Activated CD4-positive, alpha-beta T cell treated with anti-CD3 and anti-CD28 coated beads, Interleukin-2, amount 10 ng/mL, durations not matched to agents 24 days and 14 days (primary cell): ENCODE measurements at regions not wholly inside any gene's neighbourhood (a gene's known extent, or its start where the extent isn't known, plus 50 kb on each side); places are given as distances from the start of the nearest gene placed in this dataset.

Experiments used
- DNase-seq: peaks from one replicate; pipeline ENCODE4 v3.0.0; 2022
- H3K27ac Mint-ChIP-seq: one replicate; pipeline ENCODE4 v1.8.0; 2022; ENCODE audit warnings: mild to moderate bottlenecking, mixed read lengths
- H3K27me3 Mint-ChIP-seq: one replicate; pipeline ENCODE4 v1.8.0; 2022; ENCODE audit warnings: mixed read lengths
- H3K36me3 Mint-ChIP-seq: one replicate; pipeline ENCODE4 v1.8.0; 2022; ENCODE audit warnings: low read depth, mild to moderate bottlenecking, mixed read lengths
- H3K4me1 Mint-ChIP-seq: one replicate; pipeline ENCODE4 v1.8.0; 2021; ENCODE audit warnings: mixed read lengths
- H3K4me3 Mint-ChIP-seq: one replicate; pipeline ENCODE4 v1.8.0; 2022; ENCODE audit warnings: mild to moderate bottlenecking, moderate library complexity, mixed read lengths
- H3K9me3 Mint-ChIP-seq: one replicate; pipeline ENCODE4 v1.8.0; 2021; ENCODE audit warnings: mixed read lengths
- intact Hi-C: fragments of 100-400 bp; cut with micrococcal nuclease; formaldehyde crosslinking; loops from one replicate; pipeline ENCODE4 v1.15.1; 2023

GRCh38 chr12:130008241-130008640, 104.4 kb upstream of the TMEM132D start:
- Mint-ChIP-seq H3K4me1 (no peaks in the 10 kb centered on the region), H3K9me3 (no peaks in the 10 kb centered on the region), H3K27ac (no peak overlapping the region), H3K27me3 (no peaks in the 10 kb centered on the region), H3K4me3 (no peak overlapping the region), H3K36me3 (no peaks in the 10 kb centered on the region)
- intact Hi-C loops, result no loop called here
- DNase-seq, result no peak

- H3K4me1 Mint-ChIP-seq, result no peaks in the 10 kb centered on the region
- no peaks in the 10 kb centered on the region for H3K9me3 Mint-ChIP-seq
- no peak overlapping the region for H3K27ac Mint-ChIP-seq
- no peaks in the 10 kb centered on the region for H3K27me3 Mint-ChIP-seq
- no peak for DNase-seq
- no peak overlapping the region for H3K4me3 Mint-ChIP-seq
- H3K36me3 Mint-ChIP-seq, result no peaks in the 10 kb centered on the region
- intact Hi-C loops, result loop anchor here (5.0 to 10.0 kb wide), 2 partner anchors 1225 to 1368 kb away; no protein-coding TSS in a partner anchor
Measured at GRCh38 chr12:130009961-130010360, 106.1 kb upstream of the TMEM132D start.

- intact Hi-C loops, result loop anchor here (5.0 to 10.0 kb wide), 2 partner anchors 1227 to 1369 kb away; no protein-coding TSS in a partner anchor
- no peak overlapping the region for H3K27ac Mint-ChIP-seq
- no peaks in the 10 kb centered on the region for H3K9me3 Mint-ChIP-seq
- H3K36me3 Mint-ChIP-seq, result no peaks in the 10 kb centered on the region
- DNase-seq, result no peak
- H3K4me3 Mint-ChIP-seq, result no peak overlapping the region
- no peaks in the 10 kb centered on the region for H3K4me1 Mint-ChIP-seq
- no peaks in the 10 kb centered on the region for H3K27me3 Mint-ChIP-seq
Measured at GRCh38 chr12:130011611-130012385, 108.0 kb upstream of the TMEM132D start.

- no peak overlapping the region for H3K27ac Mint-ChIP-seq
- peak; percentile 85 for DNase-seq
- no peaks in the 10 kb centered on the region for H3K27me3 Mint-ChIP-seq
- intact Hi-C loops, result loop anchor here (5.0 to 10.0 kb wide), 2 partner anchors 1229 to 1372 kb away; no protein-coding TSS in a partner anchor
- no peak overlapping the region for H3K4me3 Mint-ChIP-seq
- H3K4me1 Mint-ChIP-seq, result no peaks in the 10 kb centered on the region
- no peaks in the 10 kb centered on the region for H3K36me3 Mint-ChIP-seq
- no peaks in the 10 kb centered on the region for H3K9me3 Mint-ChIP-seq
Measured at GRCh38 chr12:130013771-130014484, 110.1 kb upstream of the TMEM132D start.

- Mint-ChIP-seq H3K27ac (no peak overlapping the region), H3K36me3 (no peaks in the 10 kb centered on the region), H3K9me3 (no peaks in the 10 kb centered on the region), H3K27me3 (no peaks in the 10 kb centered on the region), H3K4me3 (no peak overlapping the region), H3K4me1 (no peaks in the 10 kb centered on the region)
- no peak for DNase-seq
- intact Hi-C loops, result loop anchor here (5.0 to 10.0 kb wide), 2 partner anchors 1230 to 1372 kb away; no protein-coding TSS in a partner anchor
Measured at GRCh38 chr12:130014485-130014807, 110.6 kb upstream of the TMEM132D start.

GRCh38 chr12:130016194-130016593, 112.4 kb upstream of the TMEM132D start:
- Mint-ChIP-seq H3K9me3 (no peaks in the 10 kb centered on the region), H3K4me3 (no peak overlapping the region), H3K4me1 (no peaks in the 10 kb centered on the region), H3K27me3 (no peaks in the 10 kb centered on the region), H3K27ac (no peak overlapping the region), H3K36me3 (no peaks in the 10 kb centered on the region)
- intact Hi-C loops, result loop anchor here (10.0 kb wide), 1 partner anchor 1231 kb away; no protein-coding TSS in a partner anchor
- no peak for DNase-seq

- intact Hi-C loops, result loop anchor here (10.0 kb wide), 1 partner anchor 1232 kb away; no protein-coding TSS in a partner anchor
- Mint-ChIP-seq H3K27me3 (no peaks in the 10 kb centered on the region), H3K36me3 (no peaks in the 10 kb centered on the region), H3K4me1 (no peaks in the 10 kb centered on the region), H3K9me3 (no peaks in the 10 kb centered on the region), H3K4me3 (no peak overlapping the region), H3K27ac (no peak overlapping the region)
- DNase-seq, result no peak
Measured at GRCh38 chr12:130016986-130017385, 113.2 kb upstream of the TMEM132D start.

- Mint-ChIP-seq H3K27ac (no peak overlapping the region), H3K36me3 (no peaks in the 10 kb centered on the region), H3K4me1 (no peaks in the 10 kb centered on the region), H3K27me3 (no peaks in the 10 kb centered on the region), H3K9me3 (no peaks in the 10 kb centered on the region), H3K4me3 (no peak overlapping the region)
- intact Hi-C loops, result loop anchor here (10.0 kb wide), 1 partner anchor 1233 kb away; no protein-coding TSS in a partner anchor
- DNase-seq, result no peak
Measured at GRCh38 chr12:130017591-130018449, 114.0 kb upstream of the TMEM132D start.

GRCh38 chr12:130018614-130019013, 114.8 kb upstream of the TMEM132D start:
- no peaks in the 10 kb centered on the region for H3K4me1 Mint-ChIP-seq
- intact Hi-C loops, result loop anchor here (10.0 kb wide), 1 partner anchor 1234 kb away; no protein-coding TSS in a partner anchor
- H3K27ac Mint-ChIP-seq, result no peak overlapping the region
- no peaks in the 10 kb centered on the region for H3K27me3 Mint-ChIP-seq
- no peaks in the 10 kb centered on the region for H3K36me3 Mint-ChIP-seq
- H3K9me3 Mint-ChIP-seq, result no peaks in the 10 kb centered on the region
- no peak for DNase-seq
- no peak overlapping the region for H3K4me3 Mint-ChIP-seq

GRCh38 chr12:130026608-130027176, 122.9 kb upstream of the TMEM132D start:
- H3K4me1 Mint-ChIP-seq, result no peaks in the 10 kb centered on the region

GRCh38 chr12:130027798-130028197, 124.0 kb upstream of the TMEM132D start:
- no peak overlapping the region for H3K27ac Mint-ChIP-seq
- no peak overlapping the region for H3K4me3 Mint-ChIP-seq
- no peaks in the 10 kb centered on the region for H3K36me3 Mint-ChIP-seq
- no peak for DNase-seq
- H3K27me3 Mint-ChIP-seq, result peaks cover 1% of the 10 kb centered on the region
- intact Hi-C loops, result loop anchor here (5.0 kb wide), 1 partner anchor 310 kb away; the partner anchor contains the start of gene PIWIL1
- H3K9me3 Mint-ChIP-seq, result no peaks in the 10 kb centered on the region
- no peaks in the 10 kb centered on the region for H3K4me1 Mint-ChIP-seq

More at GRCh38 chr12:130026608-130027176, 122.9 kb upstream of the TMEM132D start:
- Mint-ChIP-seq H3K36me3 (no peaks in the 10 kb centered on the region), H3K4me3 (no peak overlapping the region), H3K9me3 (no peaks in the 10 kb centered on the region), H3K27ac (no peak overlapping the region), H3K27me3 (peaks cover under 1% of the 10 kb centered on the region)
- DNase-seq, result peak; percentile 79
- intact Hi-C loops, result loop anchor here (5.0 kb wide), 1 partner anchor 311 kb away; the partner anchor contains the start of gene PIWIL1

- Mint-ChIP-seq H3K9me3 (no peaks in the 10 kb centered on the region), H3K4me3 (no peak overlapping the region), H3K27ac (no peak overlapping the region), H3K27me3 (peaks cover 1% of the 10 kb centered on the region), H3K4me1 (no peaks in the 10 kb centered on the region), H3K36me3 (no peaks in the 10 kb centered on the region)
- DNase-seq, result no peak
- intact Hi-C loops, result loop anchor here (5.0 kb wide), 1 partner anchor 308 kb away; the partner anchor contains the start of gene PIWIL1
Measured at GRCh38 chr12:130029151-130029550, 125.3 kb upstream of the TMEM132D start.

- H3K9me3 Mint-ChIP-seq, result no peaks in the 10 kb centered on the region
- DNase-seq, result no peak
- peaks cover 1% of the 10 kb centered on the region for H3K27me3 Mint-ChIP-seq
- no peaks in the 10 kb centered on the region for H3K4me1 Mint-ChIP-seq
- H3K4me3 Mint-ChIP-seq, result no peak overlapping the region
- intact Hi-C loops, result no loop called here
- H3K27ac Mint-ChIP-seq, result no peak overlapping the region
- H3K36me3 Mint-ChIP-seq, result no peaks in the 10 kb centered on the region
Measured at GRCh38 chr12:130031041-130031440, 127.2 kb upstream of the TMEM132D start.
